K562 (cell line): ENCODE measurements at regions not wholly inside any gene's neighbourhood (a gene's known extent, or its start where the extent isn't known, plus 50 kb on each side); places are given as distances from the start of the nearest gene placed in this dataset.

ENCODE experiments used
- ATAC-seq: fragments of 200-7000 bp; cut with Tn5 transposase; 3 replicates; pipeline ENCODE4 v1.9.1; 2020; ENCODE audit warnings: moderate library complexity
- BruUV-seq: library from RNA; stranded (reverse); fragments of 400-500 nt; replicated peaks from 2 replicates; lab custom pipeline; 2021; lab: Mats Ljungman, UMichigan
- CTCF ChIA-PET: fragments of 300-600 bp; formaldehyde crosslinking; extraction: SDS; loops from one replicate; lab custom pipeline; 2021; ENCODE audit warnings: low intra/inter-chr PET ratio; lab: Yijun Ruan, JAX
- POLR2A ChIA-PET: fragments of 300-600, 350-650 bp; sonication (Branson Sonifier 250); formaldehyde crosslinking; extraction: SDS; loops from one replicate; lab custom pipeline; 2021; ENCODE audit warnings: antibody characterized with exemption, inconsistent platforms; lab: Yijun Ruan, JAX
- DNase-seq, 4 experiments: peaks; one replicate each; pipeline versions ENCODE4 v3.0.0 to v3.0.0-alpha.2; 2011 to 2018; ENCODE audit warnings: low spot score in 3 of 4, mixed read lengths in 3 of 4; ENCODE audit errors: extremely low read depth in 1 of 4
- FAIRE-seq: peaks from 2 replicates; lab custom pipeline; 2011; peaks lifted over from hg19 to GRCh38; lab: Jason Lieb, UNC
- H2AFZ ChIP-seq: 2 replicates; pipeline ENCODE4 v1.6.0; 2011; ENCODE audit warnings: low read depth, low read length, control low read depth, inconsistent platforms
- H3K27ac ChIP-seq: fragments of 200-600 bp; 3 replicates; pipeline ENCODE4 v1.8.0; 2011; ENCODE audit warnings: low read depth, mild to moderate bottlenecking, control low read depth, inconsistent platforms, low read length, moderate library complexity, mixed read lengths; ENCODE audit errors: extremely low read depth
- H3K27me3 ChIP-seq, 2 experiments: fragments of 300-600 bp in 1 of 2; 2 replicates in 1 of 2; 3 replicates in 1 of 2; pipeline versions ENCODE4 v1.6.0 to v1.8.0; 2011; ENCODE audit warnings: inconsistent platforms in 2 of 2, low read length in 2 of 2, mild to moderate bottlenecking in 1 of 2, mixed read lengths in 1 of 2, moderate library complexity in 1 of 2; ENCODE audit not compliant: control insufficient read depth in 2 of 2, insufficient read depth in 2 of 2
- H3K36me3 ChIP-seq: fragments of 300-600 bp; 3 replicates; pipeline ENCODE4 v1.8.0; 2011; ENCODE audit warnings: mild to moderate bottlenecking, low read length, inconsistent platforms; ENCODE audit not compliant: control insufficient read depth, insufficient read depth
- H3K4me1 ChIP-seq, 2 experiments: fragments of 200-600 bp in 1 of 2; replicated peaks in 1 of 2; 2 replicates in 1 of 2; 3 replicates in 1 of 2; pipeline versions ENCODE4 v1.5.1 to v1.8.0; 2011; ENCODE audit warnings: inconsistent platforms in 2 of 2, low read length in 2 of 2, mild to moderate bottlenecking in 1 of 2, mixed read lengths in 1 of 2, moderate library complexity in 1 of 2; ENCODE audit not compliant: control insufficient read depth in 2 of 2, insufficient read depth in 2 of 2
- H3K4me2 ChIP-seq: 2 replicates; pipeline ENCODE4 v1.6.1; 2011; ENCODE audit warnings: low read length, control low read depth, inconsistent platforms, mixed read lengths; ENCODE audit not compliant: insufficient read depth
- H3K4me3 ChIP-seq: fragments of 200-600 bp; sonication (generic), shearing (Covaris generic); 2 replicates; pipeline ENCODE4 v1.5.1; 2016; ENCODE audit warnings: control low read depth, inconsistent platforms
- H3K79me2 ChIP-seq: fragments of 200-600 bp; 3 replicates; pipeline ENCODE4 v1.8.0; 2011; ENCODE audit warnings: low read length, inconsistent platforms; ENCODE audit not compliant: control insufficient read depth, insufficient read depth
- H3K9ac ChIP-seq, 2 experiments: 2 replicates each; pipeline versions ENCODE4 v1.6.0 to v1.6.1; 2011; ENCODE audit warnings: low read depth in 2 of 2, low read length in 2 of 2, control low read depth in 1 of 2, inconsistent platforms in 1 of 2, mild to moderate bottlenecking in 1 of 2, mixed read lengths in 1 of 2; ENCODE audit not compliant: insufficient read depth in 1 of 2
- H3K9me1 ChIP-seq: one replicate; pipeline ENCODE4 v1.6.0; 2011; ENCODE audit warnings: inconsistent platforms, mild to moderate bottlenecking, low read length, moderate library complexity; ENCODE audit not compliant: control insufficient read depth, insufficient read depth
- H3K9me3 ChIP-seq: replicated peaks from 2 replicates; pipeline ENCODE4 v1.5.1; 2011; ENCODE audit warnings: low read depth, low read length, inconsistent platforms; ENCODE audit not compliant: control insufficient read depth, insufficient read depth
- H4K20me1 ChIP-seq: replicated peaks from 2 replicates; pipeline ENCODE4 v1.6.1; 2011; ENCODE audit warnings: low read length, inconsistent platforms, mixed read lengths; ENCODE audit not compliant: control insufficient read depth, insufficient read depth
- CC2D1A ChIP-seq: fragments of 450-650 bp; IDR thresholded peaks from 2 replicates; pipeline ENCODE4 v1.6.1; 2017; ENCODE audit warnings: mild to moderate bottlenecking
- CEBPG ChIP-seq, 3 experiments: fragments of 200-800 bp in 1 of 3; sonication (Bioruptor generic) in 1 of 3; sonication (generic) in 1 of 3; formaldehyde crosslinking in 1 of 3; IDR thresholded peaks in 2 of 3; conservative IDR thresholded peaks in 1 of 3; 2 replicates each; pipeline versions ENCODE4 v1.6.1 to v1.8.0; 2016 to 2022; ENCODE audit warnings: missing compliant biosample characterization in 2 of 3, missing genetic modification characterization in 2 of 3, mild to moderate bottlenecking in 1 of 3, missing genetic modification reagents in 1 of 3
- ERF ChIP-seq: fragments of 450-650 bp; formaldehyde crosslinking; IDR thresholded peaks from 2 replicates; pipeline ENCODE4 v1.4.0; 2020; ENCODE audit warnings: mild to moderate bottlenecking, mixed read lengths
- HDGF ChIP-seq: fragments of 450-650 bp; IDR thresholded peaks from 2 replicates; pipeline ENCODE4 v1.6.1; 2016
- HNRNPLL ChIP-seq: fragments of 200-400 bp; formaldehyde crosslinking; IDR thresholded peaks from 2 replicates; pipeline ENCODE4 v1.6.1; 2017; ENCODE audit warnings: low read length, low read depth, mild to moderate bottlenecking; ENCODE audit not compliant: poor library complexity, severe bottlenecking
- MEIS2 ChIP-seq: fragments of 450-650 bp; IDR thresholded peaks from 2 replicates; pipeline ENCODE4 v1.6.1; 2014; ENCODE audit warnings: mild to moderate bottlenecking; ENCODE audit not compliant: partially characterized antibody
- NELFE ChIP-seq: IDR thresholded peaks from 2 replicates; pipeline ENCODE4 v1.6.1; 2011; ENCODE audit warnings: mild to moderate bottlenecking; ENCODE audit not compliant: insufficient read depth, insufficient read length
- SRSF9 ChIP-seq: fragments of 200-400 bp; formaldehyde crosslinking; IDR thresholded peaks from 2 replicates; pipeline ENCODE4 v1.6.1; 2017; ENCODE audit warnings: low read depth, low read length, borderline replicate concordance
- TSHZ1 ChIP-seq: fragments of 250-450 bp; sonication (Bioruptor Pico); IDR thresholded peaks from 2 replicates; pipeline ENCODE4 v1.4.0; 2020; ENCODE audit warnings: mild to moderate bottlenecking, moderate library complexity
- ZFPM2 ChIP-seq: fragments of 250-450 bp; sonication (Bioruptor Pico); IDR thresholded peaks from 2 replicates; pipeline ENCODE4 v1.5.1; 2022; ENCODE audit warnings: mild to moderate bottlenecking
- ZNF133 ChIP-seq: fragments of 250-450 bp; sonication (Bioruptor Pico); IDR thresholded peaks from 2 replicates; pipeline ENCODE4 v1.4.0; 2020; ENCODE audit warnings: mild to moderate bottlenecking
- ZSCAN32 ChIP-seq: fragments of 450-650 bp; formaldehyde crosslinking; IDR thresholded peaks from 2 replicates; pipeline ENCODE4 v1.4.0; 2020; ENCODE audit warnings: mild to moderate bottlenecking, moderate library complexity
- WGBS: fragments of 100-300 bp; shearing (Covaris generic); methylation state at CpG from one replicate; pipeline ENCODE4 v1.1.6; 2016; ENCODE audit warnings: low coverage, mixed read lengths; ENCODE audit not compliant: insufficient coverage; ENCODE audit errors: missing lambda C conversion rate; 5-methylcytosine and 5-hydroxymethylcytosine counted together
- in situ Hi-C: fragments of 300-500 bp; cut with MboI; formaldehyde crosslinking; loops from 4 replicates; pipeline ENCODE4 v1.15.0; 2018; ENCODE audit warnings: inconsistent platforms, mixed read lengths
- intact Hi-C: fragments of 100-400 bp; cut with micrococcal nuclease; formaldehyde crosslinking; loops from 2 replicates; pipeline ENCODE4 v1.14.2; 2022
- TF ChIP-seq, protein P1 (sequence below): IDR thresholded peaks from 2 replicates; pipeline ENCODE4 v1.6.1; 2011; ENCODE audit warnings: borderline replicate concordance, low read depth, mild to moderate bottlenecking, moderate library complexity, low read length; ENCODE audit not compliant: insufficient read depth, poor library complexity, severe bottlenecking

DNA sequence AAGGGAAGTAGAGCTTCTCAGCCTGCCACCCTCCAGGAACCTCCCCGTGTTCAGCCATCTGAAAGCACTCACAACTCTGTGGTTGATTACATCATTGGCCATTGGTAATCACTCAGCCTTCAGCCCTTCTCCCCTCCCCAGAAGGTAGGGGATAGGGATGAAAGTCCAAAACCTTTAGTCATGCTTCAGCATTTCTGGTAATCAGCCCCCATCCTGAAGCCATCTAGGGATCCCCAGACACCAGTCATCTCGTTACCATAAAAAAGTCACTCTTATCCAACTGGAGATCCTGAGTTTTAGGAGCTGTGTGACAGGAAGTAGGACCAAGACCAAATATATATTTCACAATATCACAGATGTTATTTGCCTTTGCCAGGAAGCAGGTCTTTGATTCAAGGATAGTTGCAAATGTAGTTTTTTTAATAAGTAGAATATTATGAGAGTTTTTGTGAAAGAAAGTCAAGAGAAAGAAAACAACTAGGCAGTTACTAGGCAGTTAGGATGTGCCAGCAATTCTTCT is 364.6 kb upstream of the NOCT start (continued):
- TF ChIP-seq, protein P1, sequence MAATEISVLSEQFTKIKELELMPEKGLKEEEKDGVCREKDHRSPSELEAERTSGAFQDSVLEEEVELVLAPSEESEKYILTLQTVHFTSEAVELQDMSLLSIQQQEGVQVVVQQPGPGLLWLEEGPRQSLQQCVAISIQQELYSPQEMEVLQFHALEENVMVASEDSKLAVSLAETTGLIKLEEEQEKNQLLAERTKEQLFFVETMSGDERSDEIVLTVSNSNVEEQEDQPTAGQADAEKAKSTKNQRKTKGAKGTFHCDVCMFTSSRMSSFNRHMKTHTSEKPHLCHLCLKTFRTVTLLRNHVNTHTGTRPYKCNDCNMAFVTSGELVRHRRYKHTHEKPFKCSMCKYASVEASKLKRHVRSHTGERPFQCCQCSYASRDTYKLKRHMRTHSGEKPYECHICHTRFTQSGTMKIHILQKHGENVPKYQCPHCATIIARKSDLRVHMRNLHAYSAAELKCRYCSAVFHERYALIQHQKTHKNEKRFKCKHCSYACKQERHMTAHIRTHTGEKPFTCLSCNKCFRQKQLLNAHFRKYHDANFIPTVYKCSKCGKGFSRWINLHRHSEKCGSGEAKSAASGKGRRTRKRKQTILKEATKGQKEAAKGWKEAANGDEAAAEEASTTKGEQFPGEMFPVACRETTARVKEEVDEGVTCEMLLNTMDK: no peak
- TF ChIP-seq ZNF133 (CRISPR knock-in tag) (no peak), MEIS2 (peak; percentile 5), ERF (CRISPR knock-in tag) (no peak), SRSF9 (no peak), CEBPG (CRISPR knock-in tag; IDR thresholded peaks at IDR 0.05) (peak; percentile 36; the same call in 1 of the 2 replicates), CEBPG (tag; conservative IDR thresholded peaks at IDR 0.05 in 1 of 2, IDR thresholded peaks at IDR 0.05 in 1 of 2) (peak; percentile 44 to 78), CC2D1A (no peak)

GRCh38 chr4:138650495-138650894 is 365.1 kb upstream of the NOCT start:
- H3K4me2 ChIP-seq: peak overlapping the region; percentile 3; the same call in 1 of the 2 replicates
- no TSS peak for BruUV-seq
- no peaks in the 10 kb centered on the region for H4K20me1 ChIP-seq
- no peaks in the 10 kb centered on the region for H3K36me3 ChIP-seq
- in situ Hi-C loops (no loop called here), intact Hi-C loops (no loop called here)
- DNase-seq (no peak), FAIRE-seq (no peak), ATAC-seq (no peak)
- H3K9me1 ChIP-seq: no peaks in the 10 kb centered on the region
- H3K27me3 ChIP-seq: no peaks in the 10 kb centered on the region
- H3K9ac ChIP-seq: no peak overlapping the region
- peak overlapping the region; percentile 80 for H2AFZ ChIP-seq
- ChIA-PET CTCF (no interaction called here), POLR2A (interaction anchor here (0.8 kb wide), 1 partner anchor 436 kb away, joined by 3 read pairs; no protein-coding TSS in a partner anchor)
- H3K27ac ChIP-seq: no peak overlapping the region
- H3K9me3 ChIP-seq: no peaks in the 10 kb centered on the region
- WGBS: 23% methylated on average over 3 of the region's 3 CpGs
- no peak overlapping the region for H3K4me3 ChIP-seq
- peaks cover 0 to 6% of the 10 kb centered on the region in 2 experiments; a peak in 2 of 5 replicates for H3K4me1 ChIP-seq
- no peaks in the 10 kb centered on the region for H3K79me2 ChIP-seq
- no peak for TF ChIP-seq TSHZ1 (CRISPR knock-in tag)
- TF ChIP-seq ZSCAN32 (CRISPR knock-in tag): no peak
- TF ChIP-seq HDGF: no peak
- TF ChIP-seq NELFE: no peak
- no peak for TF ChIP-seq HNRNPLL
- TF ChIP-seq ZFPM2 (CRISPR knock-in tag): no peak
